ENCODE measurements at regions not wholly inside any gene's neighbourhood (a gene's known extent, or its start where the extent isn't known, plus 50 kb on each side); places are given as distances from the start of the nearest gene placed in this dataset.

DNA sequence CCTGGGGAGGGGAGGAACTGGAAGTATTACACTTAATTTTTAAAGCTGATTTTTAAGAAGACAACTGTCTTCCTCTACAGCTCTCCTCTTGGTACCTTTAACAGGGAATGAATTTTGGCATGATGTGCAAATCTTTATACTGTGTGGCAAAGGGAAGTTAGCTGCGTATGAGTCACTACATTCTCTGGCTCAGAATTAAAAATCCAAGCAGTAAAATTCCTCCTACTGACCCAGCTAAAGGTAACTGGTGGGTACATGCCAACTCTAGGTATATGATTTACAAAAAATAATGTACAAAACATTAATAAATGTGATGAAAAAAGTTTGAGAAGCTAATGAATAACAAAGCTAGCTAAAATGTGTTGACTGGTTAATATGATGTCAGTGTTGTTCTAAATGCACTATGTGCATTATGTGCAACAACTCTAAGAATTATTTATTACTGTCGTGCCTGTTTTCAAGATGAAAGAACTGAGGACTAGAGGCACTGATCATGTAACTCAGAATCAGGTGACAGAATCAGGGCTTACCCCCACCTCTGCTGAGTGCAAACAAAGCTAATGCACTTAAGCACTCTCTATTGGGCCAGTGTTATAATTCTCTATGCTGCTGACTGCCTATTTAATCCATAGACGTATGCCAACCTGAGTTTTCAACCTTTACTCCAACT, 194.7 kb upstream of the CADPS start:
- in situ Hi-C loops (cut with HindIII; ENCODE audit: low pct_unique_long_range_greater_than_20kb, low sequenced_read_pairs): no loop called here
- DNase-seq (ENCODE audit: low read depth): no peak

DNA sequence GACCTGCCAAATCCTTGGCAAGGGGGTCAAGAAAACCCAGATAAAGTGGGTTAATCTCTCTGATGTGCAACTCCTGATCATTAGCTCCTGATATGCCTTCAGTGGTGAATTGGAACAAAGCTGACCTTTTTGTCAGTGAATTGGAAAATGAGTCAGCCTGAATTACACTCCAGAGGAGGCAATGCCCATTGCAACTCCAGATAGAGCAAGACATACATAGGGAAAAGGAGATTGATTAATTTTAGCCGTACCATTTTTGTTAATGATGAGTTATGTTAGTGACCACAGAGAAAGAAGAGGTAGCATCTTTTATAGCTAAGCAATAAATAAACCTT, 195.2 kb upstream of the CADPS start:
- in situ Hi-C loops (cut with HindIII; ENCODE audit: low pct_unique_long_range_greater_than_20kb, low sequenced_read_pairs): no loop called here
- DNase-seq (ENCODE audit: low read depth): no peak

DNA sequence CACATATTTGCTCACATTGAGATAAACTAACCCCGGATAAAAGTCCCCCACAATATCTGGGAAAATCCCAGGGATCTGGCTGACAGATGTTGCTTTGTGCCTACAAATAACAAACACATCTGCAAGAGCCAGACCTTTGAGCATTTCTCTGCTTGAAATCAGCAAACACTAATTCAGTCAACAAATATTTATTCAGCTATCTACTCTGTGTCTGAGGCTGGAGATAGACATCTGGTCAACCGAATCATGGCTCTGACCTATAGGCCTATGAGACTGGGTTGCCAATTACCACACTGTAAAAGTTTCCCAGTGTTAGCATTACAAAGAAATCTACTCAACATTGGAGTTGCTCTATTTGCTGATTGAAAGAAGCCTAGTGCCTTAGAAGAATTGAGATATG, 201.1 kb upstream of the CADPS start:
- DNase-seq (ENCODE audit: low read depth): no peak
- in situ Hi-C loops (cut with HindIII; ENCODE audit: low pct_unique_long_range_greater_than_20kb, low sequenced_read_pairs): no loop called here

DNA sequence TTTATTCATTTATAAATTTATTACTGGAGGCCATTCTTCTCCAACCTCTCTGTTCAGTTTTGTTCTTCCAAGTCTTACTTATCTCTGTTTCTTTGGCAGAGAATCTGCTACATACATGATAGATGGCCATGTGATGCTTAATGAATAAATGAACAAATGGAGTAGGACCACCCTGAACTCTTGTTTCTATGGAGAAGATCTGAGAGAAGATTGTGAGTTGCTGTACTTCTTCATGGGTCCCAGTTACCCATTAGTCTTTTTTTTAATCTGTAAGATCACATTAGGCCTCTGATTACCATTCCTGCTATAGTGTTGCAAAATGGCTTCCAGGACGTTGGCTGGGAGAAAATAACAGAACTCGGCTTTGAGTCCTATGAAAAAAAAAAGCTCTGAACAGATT, 191.9 kb upstream of the SYNPR start:
- no peak for DNase-seq (ENCODE audit: low read depth)
- in situ Hi-C loops (cut with HindIII; ENCODE audit: low pct_unique_long_range_greater_than_20kb, low sequenced_read_pairs): no loop called here

DNA sequence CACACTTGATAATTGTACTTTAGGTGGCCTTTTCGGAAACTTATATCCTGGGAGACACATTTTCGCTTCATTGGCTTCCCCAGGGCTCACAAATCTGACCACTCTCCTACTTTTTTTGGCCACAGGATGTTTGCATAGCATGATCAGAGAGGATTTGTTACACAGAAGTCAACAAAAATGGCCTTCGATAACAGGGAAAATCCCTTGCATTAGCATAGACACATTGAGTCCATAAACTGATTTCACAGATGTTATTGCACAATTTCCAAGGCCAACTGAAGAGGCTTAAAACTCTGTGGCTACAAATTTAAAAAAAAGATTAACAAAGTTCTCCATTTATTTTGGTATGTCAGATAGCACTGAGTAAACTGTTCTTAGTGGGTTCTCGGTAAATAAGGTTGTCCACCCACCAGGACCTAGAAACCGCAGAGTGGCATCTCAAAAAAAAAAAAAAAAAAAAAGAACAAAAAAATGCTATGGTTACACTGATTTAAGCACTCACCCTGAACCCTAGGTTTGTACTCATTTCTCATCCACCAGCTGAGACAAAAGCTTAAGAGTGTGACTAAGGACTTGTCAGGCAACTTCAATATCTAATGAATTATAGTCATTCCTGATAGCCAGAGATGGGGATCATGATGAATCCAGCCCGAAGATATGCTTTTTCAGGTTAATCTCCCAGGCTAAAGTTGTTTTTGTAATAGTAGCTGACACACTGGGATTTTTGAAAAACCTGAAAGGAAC, 188.9 kb upstream of the SYNPR start:
- in situ Hi-C loops (cut with HindIII; ENCODE audit: low pct_unique_long_range_greater_than_20kb, low sequenced_read_pairs): no loop called here

DNA sequence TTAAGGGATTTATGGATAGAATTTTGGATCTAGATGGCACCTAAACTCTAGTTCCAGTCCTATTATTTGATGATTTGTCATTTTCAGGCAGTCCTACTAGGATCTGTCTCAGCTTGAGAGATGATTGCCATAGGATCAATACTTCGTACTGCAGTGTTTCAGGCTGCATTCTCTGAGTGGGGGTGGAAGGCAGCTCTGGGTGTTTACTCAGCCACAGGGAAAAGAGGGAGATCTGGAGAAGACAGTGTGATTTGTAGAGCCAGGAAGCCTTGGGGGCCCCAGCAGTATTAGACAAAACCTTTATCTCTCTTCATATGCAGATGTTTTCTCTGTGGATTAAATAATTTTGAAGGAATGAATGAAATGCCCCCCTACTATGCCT, 188.4 kb upstream of the SYNPR start:
- no peak for DNase-seq (ENCODE audit: low read depth)
- in situ Hi-C loops (cut with HindIII; ENCODE audit: low pct_unique_long_range_greater_than_20kb, low sequenced_read_pairs): no loop called here

More for the DNA sequence above, 188.9 kb upstream of the SYNPR start:
- no peak for DNase-seq (ENCODE audit: low read depth)

DNA sequence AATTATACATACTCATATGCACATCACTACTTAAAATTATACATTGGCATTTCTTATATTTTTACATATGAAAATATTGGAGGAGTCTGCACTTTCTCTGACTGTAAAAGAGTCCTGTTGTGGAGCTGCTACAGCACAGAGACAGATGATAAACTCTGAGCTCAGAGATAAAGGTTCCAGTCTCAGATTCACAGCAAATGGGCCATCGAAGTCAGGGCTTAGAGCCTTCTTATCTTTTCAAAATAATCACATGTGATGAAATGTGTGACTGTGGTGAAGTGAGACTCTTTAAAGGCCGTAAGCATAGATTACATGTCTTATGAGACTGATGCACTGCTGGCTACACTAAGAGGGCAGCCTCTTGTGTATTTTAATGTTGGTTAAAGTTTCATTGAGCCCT, 187.5 kb upstream of the SYNPR start:
- in situ Hi-C loops (cut with HindIII; ENCODE audit: low pct_unique_long_range_greater_than_20kb, low sequenced_read_pairs): no loop called here
- DNase-seq (ENCODE audit: low read depth): no peak

DNA sequence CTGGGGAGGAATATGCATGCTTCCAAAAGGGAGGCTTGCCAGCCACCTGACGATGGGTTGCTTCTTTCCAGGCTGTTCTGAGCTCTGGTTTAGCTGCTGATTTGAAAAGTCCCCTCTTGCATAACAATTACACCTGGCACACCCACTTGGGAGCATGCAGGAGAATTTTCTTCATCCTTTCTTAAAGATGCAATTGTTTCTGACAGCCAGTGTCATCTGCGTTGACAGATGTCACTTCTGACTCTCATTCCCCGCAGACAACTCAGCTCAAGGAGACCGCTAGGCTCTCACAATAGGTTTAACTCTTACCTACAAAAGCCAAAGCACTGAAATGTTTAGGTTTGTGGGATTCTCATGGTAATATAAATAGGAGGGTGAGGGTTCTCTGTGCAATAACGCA, 185.6 kb upstream of the SYNPR start:
- no peak for DNase-seq (ENCODE audit: low read depth)
- in situ Hi-C loops (cut with HindIII; ENCODE audit: low pct_unique_long_range_greater_than_20kb, low sequenced_read_pairs): no loop called here

DNA sequence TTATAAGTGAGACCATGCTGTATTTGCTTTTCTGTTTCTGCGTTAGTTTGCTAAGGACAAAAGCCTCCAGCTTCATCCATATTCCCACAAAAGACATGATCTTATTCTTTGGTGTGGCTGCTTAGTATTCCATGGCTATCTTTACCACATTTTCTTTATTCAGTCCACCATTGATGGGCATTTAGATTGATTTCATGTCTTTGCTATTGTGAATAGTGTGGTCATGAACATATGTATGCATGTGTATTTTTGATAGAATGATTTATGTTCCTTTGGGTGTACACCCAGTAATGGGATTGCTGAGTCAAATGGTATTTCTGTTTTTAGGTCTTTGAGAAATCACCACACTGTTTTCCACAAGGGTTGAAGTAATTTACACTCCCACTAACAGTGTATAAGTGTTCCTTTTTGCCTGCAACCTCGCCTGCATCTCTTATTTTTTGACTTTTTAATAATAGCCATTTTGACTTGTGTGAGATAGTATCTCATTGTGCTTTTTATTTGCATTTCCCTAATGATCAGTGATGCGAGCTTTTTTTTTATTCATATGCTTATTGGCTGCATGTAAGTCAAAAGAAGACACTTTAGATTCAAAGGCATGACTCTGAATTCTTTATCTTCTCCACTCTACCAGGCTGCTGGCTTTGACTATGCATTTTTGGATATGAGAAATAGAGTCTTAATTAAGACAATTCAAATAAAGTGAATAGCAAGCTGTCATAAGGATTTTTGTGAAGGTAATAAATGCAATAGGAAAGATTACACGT, 183.3 kb upstream of the SYNPR start:
- no peak for DNase-seq (ENCODE audit: low read depth)
- in situ Hi-C loops (cut with HindIII; ENCODE audit: low pct_unique_long_range_greater_than_20kb, low sequenced_read_pairs): no loop called here

DNA sequence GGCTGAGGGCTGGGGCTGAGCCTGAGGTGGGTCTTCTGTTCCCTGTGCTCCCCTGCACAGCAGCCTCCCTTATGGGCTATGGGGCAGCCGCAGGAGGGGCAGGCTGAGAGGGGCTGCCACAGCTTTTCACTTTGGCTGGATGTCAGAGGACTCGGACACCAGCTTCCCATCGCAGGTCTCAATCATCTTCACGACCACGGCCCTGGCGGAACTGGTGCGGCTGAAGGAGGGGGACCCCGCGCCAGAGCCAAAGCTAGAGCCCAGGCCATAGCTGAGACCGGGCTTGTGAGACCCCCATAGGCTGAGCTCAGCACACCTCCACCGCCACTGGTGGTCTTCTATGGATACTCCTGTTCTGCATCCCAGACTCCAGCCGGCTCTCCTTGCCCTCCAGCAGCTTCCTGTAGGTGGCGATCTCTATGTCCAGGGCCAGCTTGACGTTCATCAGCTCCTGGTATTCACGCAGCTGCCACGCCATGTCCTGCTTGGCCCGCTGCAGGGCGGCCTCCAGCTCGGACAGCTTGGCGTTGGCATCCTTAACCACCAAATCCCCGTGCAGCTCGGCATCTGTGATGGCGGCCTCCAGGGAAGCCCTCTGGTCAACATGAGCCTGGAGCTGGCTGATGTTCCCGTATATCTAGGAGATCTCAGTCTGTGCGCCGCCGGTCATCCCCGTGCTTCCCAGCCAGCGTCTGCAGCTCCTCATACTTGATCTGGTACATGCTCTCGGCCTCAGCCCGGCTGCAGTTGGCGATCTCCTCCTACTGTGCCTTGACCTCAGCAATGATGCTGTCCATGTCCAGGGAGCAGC, 181.7 kb upstream of the SYNPR start:
- in situ Hi-C loops (cut with HindIII; ENCODE audit: low pct_unique_long_range_greater_than_20kb, low sequenced_read_pairs): no loop called here
- DNase-seq (ENCODE audit: low read depth): no peak

DNA sequence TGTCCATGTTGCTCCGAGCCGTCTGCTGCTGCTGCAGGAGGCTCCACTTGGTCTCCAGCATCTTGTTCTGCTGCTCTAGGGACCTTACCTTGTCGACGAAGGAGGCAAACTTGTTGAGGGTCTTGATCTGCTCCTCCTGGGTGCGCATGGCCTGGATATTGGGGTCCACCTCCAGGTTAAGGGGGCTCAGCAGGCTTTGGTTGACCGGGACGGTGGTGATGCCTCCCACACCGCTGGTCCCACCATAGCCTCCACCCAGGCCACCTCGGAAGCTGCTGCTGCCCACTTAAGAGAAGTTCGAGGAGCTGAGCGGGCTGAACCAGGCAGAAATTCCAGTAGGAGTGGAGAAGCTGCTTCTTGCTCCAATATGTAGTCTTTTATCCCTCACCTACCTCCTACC, 180.7 kb upstream of the SYNPR start:
- in situ Hi-C loops (cut with HindIII; ENCODE audit: low pct_unique_long_range_greater_than_20kb, low sequenced_read_pairs): no loop called here

DNA sequence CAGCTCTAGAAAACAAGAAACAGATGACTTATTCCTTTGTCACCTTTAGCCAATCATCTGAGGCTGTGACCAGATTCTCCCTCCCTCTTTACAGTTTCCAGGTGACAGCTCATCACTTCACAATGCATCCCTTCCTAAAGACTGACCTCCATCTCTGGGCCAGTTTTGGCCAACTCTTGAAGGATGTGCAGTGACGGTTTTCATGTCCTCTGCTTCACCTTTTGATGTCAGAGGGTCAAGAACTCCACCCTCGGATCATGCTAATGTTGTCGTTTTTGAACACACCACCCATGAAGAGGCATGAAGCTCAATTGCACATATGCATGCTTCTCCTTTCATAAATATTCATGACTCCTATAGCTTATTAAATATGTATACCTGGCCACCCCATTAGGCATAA, 161.2 kb upstream of the SYNPR start:
- no peak for DNase-seq (ENCODE audit: low read depth)
- in situ Hi-C loops (cut with HindIII; ENCODE audit: low pct_unique_long_range_greater_than_20kb, low sequenced_read_pairs): no loop called here

More for the DNA sequence above, 180.7 kb upstream of the SYNPR start:
- DNase-seq (ENCODE audit: low read depth): no peak

DNA sequence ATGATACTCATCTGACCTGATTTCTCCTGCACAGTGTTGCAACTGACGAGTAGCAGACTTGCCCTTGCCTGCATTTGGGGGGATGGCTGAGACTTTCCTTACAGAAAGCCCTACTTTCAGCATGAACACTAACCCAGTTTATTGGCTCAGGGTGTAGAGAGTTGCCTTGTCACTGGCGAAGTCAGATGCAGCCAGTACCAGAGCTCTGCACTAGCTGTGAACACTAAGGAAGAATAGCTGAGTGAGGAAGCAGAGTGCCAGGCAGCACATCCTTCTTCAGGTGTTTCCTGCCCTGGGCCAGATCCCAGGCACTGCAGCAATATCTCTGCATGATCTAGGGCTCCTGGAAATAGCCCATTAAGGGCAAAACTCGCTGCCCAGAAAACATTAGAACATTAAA, 154.0 kb upstream of the SYNPR start:
- in situ Hi-C loops (cut with HindIII; ENCODE audit: low pct_unique_long_range_greater_than_20kb, low sequenced_read_pairs): no loop called here
- DNase-seq (ENCODE audit: low read depth): no peak

DNA sequence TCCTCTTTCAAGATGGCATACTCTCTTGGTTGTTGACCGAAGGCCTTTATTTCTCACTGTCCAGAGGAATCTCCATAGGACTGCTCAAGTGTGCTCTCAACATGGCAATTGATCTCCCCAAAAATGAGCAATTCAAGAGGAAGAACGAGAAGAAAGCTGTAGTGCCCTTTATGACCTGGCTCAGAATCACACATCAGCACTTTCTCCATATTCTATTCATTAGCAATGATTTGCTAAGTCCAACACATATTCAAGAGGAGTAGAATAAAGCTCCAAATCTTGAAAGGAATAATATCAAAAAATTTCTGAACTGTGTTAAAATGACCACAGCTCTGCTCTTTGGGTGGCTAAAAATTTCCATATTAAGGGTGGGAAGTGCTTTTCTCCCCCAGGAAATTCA, 151.6 kb upstream of the SYNPR start:
- in situ Hi-C loops (cut with HindIII; ENCODE audit: low pct_unique_long_range_greater_than_20kb, low sequenced_read_pairs): no loop called here
- DNase-seq (ENCODE audit: low read depth): no peak

DNA sequence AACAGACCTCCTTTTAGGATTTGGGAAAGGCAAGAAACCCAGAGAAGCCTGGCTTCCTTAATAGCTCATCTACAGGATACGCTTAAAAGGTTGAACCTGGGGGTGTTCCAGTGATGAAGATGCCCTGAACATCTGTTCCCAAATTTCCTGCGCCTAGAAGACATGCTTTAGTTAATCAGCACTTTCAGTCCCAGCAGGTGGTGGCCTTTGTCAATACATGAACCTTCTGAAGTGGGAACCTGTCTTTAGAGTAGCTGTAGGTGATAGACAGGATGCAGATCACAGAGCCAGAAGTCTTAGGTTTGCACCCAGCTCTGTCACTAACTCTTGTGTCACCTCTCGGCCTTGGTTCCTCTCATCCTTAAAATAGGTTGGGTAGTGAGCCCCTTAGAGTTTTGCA, 149.7 kb upstream of the SYNPR start:
- in situ Hi-C loops (cut with HindIII; ENCODE audit: low pct_unique_long_range_greater_than_20kb, low sequenced_read_pairs): no loop called here
- DNase-seq (ENCODE audit: low read depth): no peak

DNA sequence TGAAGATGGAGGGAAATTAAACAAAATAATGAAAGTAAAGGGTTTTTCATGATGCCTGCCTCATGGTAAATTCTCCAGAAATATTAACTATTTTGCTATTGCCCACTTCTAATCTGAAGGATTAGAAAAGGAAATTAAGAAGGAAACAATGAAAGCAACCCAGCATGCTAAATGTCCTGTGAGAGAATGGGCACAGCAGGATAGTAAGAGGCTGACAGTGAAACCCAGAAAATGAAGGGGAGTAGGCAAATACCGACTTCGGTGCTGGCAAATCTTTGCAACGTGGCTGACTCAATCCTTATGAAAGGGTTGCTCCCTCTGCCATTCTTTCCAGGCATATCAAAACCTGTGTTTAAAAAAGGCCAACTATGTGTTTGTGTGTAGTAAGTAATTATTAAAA, 147.5 kb upstream of the SYNPR start:
- DNase-seq (ENCODE audit: low read depth): no peak
- in situ Hi-C loops (cut with HindIII; ENCODE audit: low pct_unique_long_range_greater_than_20kb, low sequenced_read_pairs): no loop called here

DNA sequence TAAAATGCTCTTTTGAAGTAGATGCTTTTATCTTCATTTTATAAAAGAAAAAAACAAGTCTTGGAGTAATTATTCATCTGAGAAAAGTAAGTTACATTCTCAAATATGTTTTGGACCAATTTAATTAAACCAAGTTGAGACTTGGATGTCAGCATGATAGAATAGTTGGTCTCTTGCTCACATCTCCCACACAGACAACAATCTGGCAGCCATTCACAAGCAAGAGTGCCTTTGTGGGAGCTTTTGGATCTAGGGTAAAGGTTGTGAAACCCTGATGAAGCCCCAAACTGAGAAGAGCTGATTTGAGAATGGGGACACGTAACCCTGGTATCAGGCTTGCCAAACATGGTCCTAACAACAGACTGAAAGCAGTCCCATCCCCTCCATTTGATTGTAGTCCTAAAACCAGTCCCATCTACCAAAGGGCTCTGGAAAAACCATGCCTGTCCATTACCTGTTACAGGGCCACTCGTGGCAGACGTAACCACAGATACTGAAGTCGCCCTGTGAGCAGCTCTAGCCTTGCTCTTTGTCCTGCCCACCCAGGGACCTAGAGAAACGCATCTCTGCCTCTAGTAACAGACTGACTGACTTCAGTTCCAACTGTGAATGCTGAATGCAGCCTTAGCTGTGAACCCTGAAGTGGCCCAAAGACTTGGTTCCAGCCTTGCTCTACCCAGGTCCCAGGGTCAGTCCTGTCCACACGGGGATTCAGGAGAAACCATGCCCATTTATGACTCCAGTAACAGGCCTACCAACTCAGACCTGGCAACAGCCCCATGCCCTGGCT, 145.5 kb upstream of the SYNPR start:
- in situ Hi-C loops (cut with HindIII; ENCODE audit: low pct_unique_long_range_greater_than_20kb, low sequenced_read_pairs): no loop called here
- no peak for DNase-seq (ENCODE audit: low read depth)

DNA sequence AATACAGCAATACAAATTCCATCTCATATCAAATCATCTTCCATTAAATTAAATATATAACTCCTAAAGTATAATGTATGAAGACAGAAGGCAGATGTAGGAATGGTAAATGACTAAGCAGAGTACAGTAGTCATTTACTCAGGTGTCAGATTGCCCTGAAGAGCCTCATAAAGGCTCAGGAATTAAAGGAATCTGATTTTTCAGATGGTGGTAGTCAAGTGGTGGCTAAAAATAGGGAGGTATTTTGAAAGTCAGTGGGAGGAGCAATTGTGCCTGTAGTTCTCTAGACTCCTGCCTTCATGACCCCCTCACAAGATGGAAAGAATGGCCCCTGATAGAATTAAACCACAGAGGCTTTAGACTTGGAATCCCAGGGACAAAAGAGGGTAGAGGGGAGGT, 142.7 kb upstream of the SYNPR start:
- DNase-seq (ENCODE audit: low read depth): no peak
- in situ Hi-C loops (cut with HindIII; ENCODE audit: low pct_unique_long_range_greater_than_20kb, low sequenced_read_pairs): no loop called here
